SK-N-SH (cell line): ENCODE measurements at regions not wholly inside any gene's neighbourhood (a gene's known extent, or its start where the extent isn't known, plus 50 kb on each side); places are given as distances from the start of the nearest gene placed in this dataset.

ENCODE experiments used
- CTCF ChIA-PET: fragments of 300-600, 350-600 bp; formaldehyde crosslinking; extraction: SDS; loops from one replicate; lab custom pipeline; 2021; lab: Yijun Ruan, JAX
- POLR2A ChIA-PET: fragments of 350-600 bp; sonication (Branson Sonifier 250); formaldehyde crosslinking; extraction: SDS; loops from one replicate; lab custom pipeline; 2020; ENCODE audit warnings: antibody characterized with exemption, inconsistent platforms; lab: Yijun Ruan, JAX
- DNase-seq: peaks from one replicate; pipeline ENCODE4 v3.0.0; 2012
- H2AFZ ChIP-seq: fragments of 200-600 bp; sonication (generic); 2 replicates; pipeline ENCODE4 v1.8.1; 2016; ENCODE audit warnings: antibody characterized with exemption, mild to moderate bottlenecking, low read depth
- H3F3A ChIP-seq: fragments of 200-600 bp; sonication (generic); replicated peaks from 2 replicates; pipeline ENCODE3; 2016; ENCODE audit warnings: antibody characterized with exemption, mild to moderate bottlenecking; ENCODE audit not compliant: insufficient read depth
- H3K27ac ChIP-seq, 2 experiments: fragments of 200-500 bp in 1 of 2; fragments of 200-600 bp in 1 of 2; sonication (Bioruptor generic) in 1 of 2; sonication (generic), shearing (Covaris generic) in 1 of 2; 2 replicates each; pipeline versions ENCODE4 v1.5.1 to v1.6.1; 2014 to 2016; ENCODE audit warnings: low read depth in 2 of 2, inconsistent platforms in 1 of 2, low read length in 1 of 2, mild to moderate bottlenecking in 1 of 2, mixed read lengths in 1 of 2
- H3K27me3 ChIP-seq: fragments of 200-600 bp; sonication (generic), shearing (Covaris generic); 2 replicates; pipeline ENCODE4 v1.6.1; 2016; ENCODE audit warnings: mixed run types; ENCODE audit not compliant: insufficient read depth
- H3K36me3 ChIP-seq, 2 experiments: fragments of 200-500 bp in 1 of 2; fragments of 200-600 bp in 1 of 2; sonication (Bioruptor generic) in 1 of 2; sonication (generic) in 1 of 2; replicated peaks in 1 of 2; 2 replicates each; pipeline versions ENCODE3 to v1.5.1; 2014 to 2016; ENCODE audit warnings: low read length in 1 of 2, mild to moderate bottlenecking in 1 of 2; ENCODE audit not compliant: insufficient read depth in 2 of 2, control insufficient read depth in 1 of 2
- H3K4me1 ChIP-seq, 2 experiments: fragments of 200-500 bp in 1 of 2; fragments of 200-600 bp in 1 of 2; sonication (Bioruptor generic) in 1 of 2; sonication (generic), shearing (Covaris generic) in 1 of 2; 2 replicates each; pipeline versions ENCODE4 v1.5.1 to v1.6.1; 2014 to 2016; ENCODE audit warnings: low read depth in 1 of 2, low read length in 1 of 2, mixed run types in 1 of 2; ENCODE audit not compliant: insufficient read depth in 2 of 2, control insufficient read depth in 1 of 2
- H3K4me2 ChIP-seq: fragments of 200-600 bp; sonication (generic), shearing (Covaris generic); 2 replicates; pipeline ENCODE4 v1.6.1; 2017; ENCODE audit warnings: mixed run types
- H3K4me3 ChIP-seq, 2 experiments: fragments of 200-500 bp in 1 of 2; fragments of 200-600 bp in 1 of 2; sonication (Bioruptor generic) in 1 of 2; sonication (generic), shearing (Covaris generic) in 1 of 2; 2 replicates each; pipeline versions ENCODE4 v1.5.1 to v1.8.1; 2014 to 2016; ENCODE audit warnings: low read depth in 2 of 2, inconsistent platforms in 1 of 2, low read length in 1 of 2, mild to moderate bottlenecking in 1 of 2, mixed read lengths in 1 of 2, moderate library complexity in 1 of 2
- H3K79me2 ChIP-seq: fragments of 200-600 bp; sonication (generic); 2 replicates; pipeline ENCODE4 v1.8.1; 2017; ENCODE audit warnings: mild to moderate bottlenecking; ENCODE audit not compliant: insufficient read depth
- H3K9ac ChIP-seq: fragments of 200-600 bp; sonication (generic); 2 replicates; pipeline ENCODE4 v1.6.1; 2017; ENCODE audit warnings: mixed run types
- H3K9me2 ChIP-seq: fragments of 200-600 bp; sonication (generic); 2 replicates; pipeline ENCODE4 v1.6.1; 2017; ENCODE audit warnings: mixed run types
- H3K9me3 ChIP-seq: fragments of 200-600 bp; sonication (generic); 2 replicates; pipeline ENCODE4 v1.6.1; 2017; ENCODE audit warnings: mixed run types, mild to moderate bottlenecking, moderate library complexity
- H4K20me1 ChIP-seq: fragments of 200-600 bp; sonication (generic); 2 replicates; pipeline ENCODE4 v1.6.1; 2017; ENCODE audit warnings: mild to moderate bottlenecking, mixed run types; ENCODE audit not compliant: insufficient read depth
- EZH2phosphoT487 ChIP-seq: fragments of 200-600 bp; sonication (generic); IDR thresholded peaks from 2 replicates; pipeline ENCODE4 v1.6.1; 2017; ENCODE audit warnings: low read depth, mixed run types, mild to moderate bottlenecking, antibody characterized with exemption, moderate library complexity, borderline replicate concordance
- FOSL2 ChIP-seq: IDR thresholded peaks from 2 replicates; pipeline ENCODE4 v1.4.0; 2012; ENCODE audit warnings: low read depth, mild to moderate bottlenecking, moderate library complexity, borderline replicate concordance
- GATA2 ChIP-seq: sonication (generic); formaldehyde crosslinking; IDR thresholded peaks from 2 replicates; pipeline ENCODE4 v1.5.0; 2020; ENCODE audit warnings: mild to moderate bottlenecking, missing genetic modification reagents
- IRF3 ChIP-seq: fragments of 150-350 bp; IDR thresholded peaks from 2 replicates; pipeline ENCODE4 v1.6.1; 2016; ENCODE audit warnings: mild to moderate bottlenecking, low read depth, low read length
- JUND ChIP-seq: IDR thresholded peaks from 2 replicates; pipeline ENCODE4 v1.4.0; 2012
- MEF2A ChIP-seq: IDR thresholded peaks from 2 replicates; pipeline ENCODE4 v1.4.0; 2012; ENCODE audit warnings: low read depth, borderline replicate concordance
- MXI1 ChIP-seq: IDR thresholded peaks from 2 replicates; pipeline ENCODE4 v1.6.1; 2012; ENCODE audit warnings: mild to moderate bottlenecking, low read depth, low read length, improper control_type of control experiment
- NFIC ChIP-seq: IDR thresholded peaks from 2 replicates; pipeline ENCODE4 v1.4.0; 2012; ENCODE audit warnings: borderline replicate concordance
- NRF1 ChIP-seq: IDR thresholded peaks from 2 replicates; pipeline ENCODE4 v1.6.1; 2012; ENCODE audit warnings: low read depth, mild to moderate bottlenecking, low read length
- POLR2AphosphoS5 ChIP-seq: IDR thresholded peaks from 2 replicates; pipeline ENCODE4 v1.6.1; 2012; ENCODE audit warnings: low read depth, low read length
- RAD21 ChIP-seq: IDR thresholded peaks from 2 replicates; pipeline ENCODE4 v1.6.1; 2012; ENCODE audit warnings: mild to moderate bottlenecking, low read length
- RXRA ChIP-seq: IDR thresholded peaks from 2 replicates; pipeline ENCODE4 v1.4.0; 2012; ENCODE audit warnings: low read depth, mild to moderate bottlenecking, borderline replicate concordance
- TEAD4 ChIP-seq: IDR thresholded peaks from 2 replicates; pipeline ENCODE4 v1.4.0; 2012; ENCODE audit warnings: mild to moderate bottlenecking, borderline replicate concordance; ENCODE audit not compliant: insufficient read depth
- USF1 ChIP-seq: IDR thresholded peaks from 2 replicates; pipeline ENCODE4 v1.4.0; 2012; ENCODE audit warnings: low read depth, borderline replicate concordance
- YY1 ChIP-seq: IDR thresholded peaks from 2 replicates; pipeline ENCODE4 v1.4.0; 2012; ENCODE audit warnings: low read depth, mild to moderate bottlenecking
- WGBS: methylation state at CpG from one replicate; pipeline ENCODE4 v1.1.6; 2017; ENCODE audit warnings: low lambda C conversion rate; 5-methylcytosine and 5-hydroxymethylcytosine counted together
- TF ChIP-seq, protein P1 (sequence below): IDR thresholded peaks from 2 replicates; pipeline ENCODE4 v1.4.0; 2012; ENCODE audit warnings: low read depth, borderline replicate concordance
- TF ChIP-seq, protein P2 (sequence below): IDR thresholded peaks from 2 replicates; pipeline ENCODE4 v1.6.1; 2012; ENCODE audit warnings: mild to moderate bottlenecking, low read depth, low read length, moderate library complexity
- TF ChIP-seq, protein P3 (sequence below): IDR thresholded peaks from 2 replicates; pipeline ENCODE4 v1.4.0; 2012; ENCODE audit warnings: low read depth

GRCh38 chr18:30908381-30908780, 134.2 kb downstream of the DSC3 start:
- Histone ChIP-seq H3K79me2 (no peaks in the 10 kb centered on the region), H3K4me2 (no peak overlapping the region), H3K4me1 (no peaks in the 10 kb centered on the region), H3K9ac (no peak overlapping the region), H4K20me1 (no peaks in the 10 kb centered on the region), H3K4me3 (no peak overlapping the region), H3K9me3 (no peaks in the 10 kb centered on the region), H2AFZ (no peak overlapping the region), H3K9me2 (no peaks in the 10 kb centered on the region)
- 4% methylated on average over 1 of the region's 1 CpG for WGBS
- no peak for DNase-seq
- POLR2A ChIA-PET: no interaction called here
- TF ChIP-seq, protein P1, sequence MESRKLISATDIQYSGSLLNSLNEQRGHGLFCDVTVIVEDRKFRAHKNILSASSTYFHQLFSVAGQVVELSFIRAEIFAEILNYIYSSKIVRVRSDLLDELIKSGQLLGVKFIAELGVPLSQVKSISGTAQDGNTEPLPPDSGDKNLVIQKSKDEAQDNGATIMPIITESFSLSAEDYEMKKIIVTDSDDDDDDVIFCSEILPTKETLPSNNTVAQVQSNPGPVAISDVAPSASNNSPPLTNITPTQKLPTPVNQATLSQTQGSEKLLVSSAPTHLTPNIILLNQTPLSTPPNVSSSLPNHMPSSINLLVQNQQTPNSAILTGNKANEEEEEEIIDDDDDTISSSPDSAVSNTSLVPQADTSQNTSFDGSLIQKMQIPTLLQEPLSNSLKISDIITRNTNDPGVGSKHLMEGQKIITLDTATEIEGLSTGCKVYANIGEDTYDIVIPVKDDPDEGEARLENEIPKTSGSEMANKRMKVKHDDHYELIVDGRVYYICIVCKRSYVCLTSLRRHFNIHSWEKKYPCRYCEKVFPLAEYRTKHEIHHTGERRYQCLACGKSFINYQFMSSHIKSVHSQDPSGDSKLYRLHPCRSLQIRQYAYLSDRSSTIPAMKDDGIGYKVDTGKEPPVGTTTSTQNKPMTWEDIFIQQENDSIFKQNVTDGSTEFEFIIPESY: no peak
- TF ChIP-seq NFIC (no peak), RXRA (no peak), MXI1 (no peak), MEF2A (no peak), FOSL2 (no peak)
- TF ChIP-seq, protein P2, sequence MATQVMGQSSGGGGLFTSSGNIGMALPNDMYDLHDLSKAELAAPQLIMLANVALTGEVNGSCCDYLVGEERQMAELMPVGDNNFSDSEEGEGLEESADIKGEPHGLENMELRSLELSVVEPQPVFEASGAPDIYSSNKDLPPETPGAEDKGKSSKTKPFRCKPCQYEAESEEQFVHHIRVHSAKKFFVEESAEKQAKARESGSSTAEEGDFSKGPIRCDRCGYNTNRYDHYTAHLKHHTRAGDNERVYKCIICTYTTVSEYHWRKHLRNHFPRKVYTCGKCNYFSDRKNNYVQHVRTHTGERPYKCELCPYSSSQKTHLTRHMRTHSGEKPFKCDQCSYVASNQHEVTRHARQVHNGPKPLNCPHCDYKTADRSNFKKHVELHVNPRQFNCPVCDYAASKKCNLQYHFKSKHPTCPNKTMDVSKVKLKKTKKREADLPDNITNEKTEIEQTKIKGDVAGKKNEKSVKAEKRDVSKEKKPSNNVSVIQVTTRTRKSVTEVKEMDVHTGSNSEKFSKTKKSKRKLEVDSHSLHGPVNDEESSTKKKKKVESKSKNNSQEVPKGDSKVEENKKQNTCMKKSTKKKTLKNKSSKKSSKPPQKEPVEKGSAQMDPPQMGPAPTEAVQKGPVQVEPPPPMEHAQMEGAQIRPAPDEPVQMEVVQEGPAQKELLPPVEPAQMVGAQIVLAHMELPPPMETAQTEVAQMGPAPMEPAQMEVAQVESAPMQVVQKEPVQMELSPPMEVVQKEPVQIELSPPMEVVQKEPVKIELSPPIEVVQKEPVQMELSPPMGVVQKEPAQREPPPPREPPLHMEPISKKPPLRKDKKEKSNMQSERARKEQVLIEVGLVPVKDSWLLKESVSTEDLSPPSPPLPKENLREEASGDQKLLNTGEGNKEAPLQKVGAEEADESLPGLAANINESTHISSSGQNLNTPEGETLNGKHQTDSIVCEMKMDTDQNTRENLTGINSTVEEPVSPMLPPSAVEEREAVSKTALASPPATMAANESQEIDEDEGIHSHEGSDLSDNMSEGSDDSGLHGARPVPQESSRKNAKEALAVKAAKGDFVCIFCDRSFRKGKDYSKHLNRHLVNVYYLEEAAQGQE: no peak
- TF ChIP-seq, all 33 proteins: peak for 0
- H3K27me3 ChIP-seq: no peaks in the 10 kb centered on the region
- CTCF ChIA-PET: no interaction called here
- no peak overlapping the region for H3K27ac ChIP-seq
- no peaks in the 10 kb centered on the region for H3F3A ChIP-seq
- H3K36me3 ChIP-seq: no peaks in the 10 kb centered on the region

GRCh38 chr18:30903566-30903965, 139.0 kb downstream of the DSC3 start:
- H3K9ac ChIP-seq: no peak overlapping the region
- POLR2A ChIA-PET: no interaction called here
- H3K27me3 ChIP-seq: no peaks in the 10 kb centered on the region
- DNase-seq: no peak
- H3K4me3 ChIP-seq: no peak overlapping the region
- no peaks in the 10 kb centered on the region for H4K20me1 ChIP-seq
- no peaks in the 10 kb centered on the region for H3K9me2 ChIP-seq
- H3K4me2 ChIP-seq: no peak overlapping the region
- no peak overlapping the region for H2AFZ ChIP-seq
- H3K27ac ChIP-seq: no peak overlapping the region
- CTCF ChIA-PET: no interaction called here
- H3F3A ChIP-seq: no peaks in the 10 kb centered on the region
- H3K79me2 ChIP-seq: no peaks in the 10 kb centered on the region
- H3K4me1 ChIP-seq: no peaks in the 10 kb centered on the region
- no peaks in the 10 kb centered on the region for H3K36me3 ChIP-seq
- no peaks in the 10 kb centered on the region for H3K9me3 ChIP-seq
- no peak for TF ChIP-seq RXRA
- no peak for TF ChIP-seq GATA2 (CRISPR knock-in tag)
- TF ChIP-seq IRF3: no peak
- TF ChIP-seq TEAD4: no peak
- no peak for TF ChIP-seq JUND
- no peak for TF ChIP-seq NRF1
- no peak for TF ChIP-seq USF1
- TF ChIP-seq NFIC: no peak
- TF ChIP-seq POLR2AphosphoS5: no peak
- TF ChIP-seq RAD21: no peak
- TF ChIP-seq, protein P1: no peak
- TF ChIP-seq EZH2phosphoT487: no peak
- TF ChIP-seq, protein P3, sequence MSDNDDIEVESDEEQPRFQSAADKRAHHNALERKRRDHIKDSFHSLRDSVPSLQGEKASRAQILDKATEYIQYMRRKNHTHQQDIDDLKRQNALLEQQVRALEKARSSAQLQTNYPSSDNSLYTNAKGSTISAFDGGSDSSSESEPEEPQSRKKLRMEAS: no peak
- TF ChIP-seq YY1: no peak
